GM21526 (cell line): ENCODE measurements at regions not wholly inside any gene's neighbourhood (a gene's known extent, or its start where the extent isn't known, plus 50 kb on each side); places are given as distances from the start of the nearest gene placed in this dataset.

ENCODE experiments used
- ATAC-seq: cut with Tn5 transposase; IDR thresholded peaks from one replicate; pipeline ENCODE4 v1.9.1; 2021; ENCODE audit warnings: moderate library complexity; ENCODE audit not compliant: unreplicated experiment, low FRiP score

DNA sequence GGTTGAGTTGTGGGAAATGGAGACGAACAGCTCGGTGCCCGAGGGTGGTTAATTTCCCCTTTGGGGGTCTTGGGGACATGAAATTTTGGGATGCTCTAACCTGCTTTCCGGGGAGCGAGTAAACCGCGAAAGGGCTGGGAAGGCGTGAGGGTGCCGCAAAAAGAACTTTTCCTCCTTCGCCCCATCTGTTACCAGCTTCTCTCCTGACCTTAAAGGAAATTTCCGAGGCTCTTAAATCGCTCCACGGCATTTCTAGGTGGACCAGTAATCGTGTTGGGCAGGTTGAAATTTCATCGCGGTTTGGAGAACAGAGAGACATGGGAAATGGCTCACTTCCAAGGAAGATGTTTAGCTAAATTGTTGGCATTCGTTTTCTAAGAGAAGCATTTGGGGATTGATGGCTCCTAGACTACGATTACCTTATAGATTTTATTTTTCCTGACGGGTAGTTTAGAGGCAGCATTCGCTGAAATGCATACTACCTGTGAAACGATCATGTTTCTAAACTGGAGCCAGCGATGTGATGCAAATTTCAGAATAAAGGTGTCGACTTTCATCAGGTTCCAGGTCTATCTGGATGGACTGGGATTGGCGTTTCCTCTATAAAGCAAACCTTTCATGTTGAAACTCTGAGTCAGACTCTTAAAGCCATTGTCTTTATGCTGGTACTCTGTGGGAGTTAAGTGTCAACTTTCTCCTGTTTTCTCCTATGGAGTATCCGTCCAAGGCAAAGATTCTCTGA is 414.5 kb downstream of the PCNX1 start:
- ATAC-seq: no peak

DNA sequence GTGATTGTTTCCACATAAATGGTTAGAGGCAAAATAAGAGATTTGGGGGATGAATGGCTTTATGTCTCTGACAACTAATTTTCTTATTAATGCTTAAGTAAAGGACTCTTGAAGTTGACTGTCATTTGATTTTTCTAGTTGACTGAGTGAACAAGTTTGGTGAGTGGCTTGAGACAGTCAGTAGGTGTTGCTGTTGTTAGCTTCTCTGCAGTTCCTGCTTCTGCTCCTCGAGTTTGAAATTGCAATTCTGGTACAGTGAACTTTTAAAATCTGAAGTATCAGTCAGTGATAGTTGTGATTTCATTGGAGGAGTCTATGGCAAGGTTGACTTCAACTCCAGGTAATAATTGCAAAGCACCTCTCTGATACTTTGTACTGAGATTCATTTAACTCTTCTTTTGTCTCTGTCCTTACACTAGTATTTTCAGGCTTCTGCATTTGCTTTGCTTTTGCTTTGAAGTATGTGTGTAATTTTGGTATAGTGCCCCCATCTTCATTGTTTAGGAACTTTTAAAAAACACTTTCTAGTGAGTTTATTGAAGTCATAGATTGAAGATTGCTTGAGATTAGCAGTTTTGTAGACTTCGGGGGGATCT is 415.5 kb downstream of the PCNX1 start:
- ATAC-seq: no peak

DNA sequence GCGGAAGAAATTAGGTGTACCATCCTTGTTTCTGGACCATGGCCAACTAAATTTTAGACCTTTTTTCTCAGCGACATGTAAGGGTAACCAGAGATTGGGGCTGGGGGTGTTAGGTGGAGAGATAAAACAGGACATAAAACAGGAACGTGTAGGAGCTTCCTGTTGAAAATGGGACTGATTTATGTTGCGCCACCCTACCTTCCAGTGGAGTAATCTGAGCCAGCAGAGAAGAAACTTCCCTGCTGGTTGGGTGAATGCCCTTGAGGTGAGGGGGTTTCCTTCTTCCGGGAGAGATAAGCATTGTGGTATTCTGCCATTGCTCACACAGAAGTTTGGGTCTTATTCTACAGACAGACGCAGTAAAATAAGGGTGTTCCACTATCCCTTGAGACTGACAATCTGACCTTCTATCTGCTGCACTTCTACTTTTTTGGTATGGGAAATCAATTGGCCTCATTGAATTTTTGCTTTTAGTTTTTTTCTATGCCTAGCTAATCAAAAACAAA is 417.6 kb downstream of the PCNX1 start:
- no peak for ATAC-seq

- no peak for ATAC-seq
Observed at GRCh38 chr14:71327691-71328090, 420.4 kb downstream of the PCNX1 start.

GRCh38 chr14:71328183-71328582 is 420.9 kb downstream of the PCNX1 start:
- ATAC-seq: no peak

- ATAC-seq: no peak
Observed at GRCh38 chr14:71328954-71329353, 421.7 kb downstream of the PCNX1 start.

DNA sequence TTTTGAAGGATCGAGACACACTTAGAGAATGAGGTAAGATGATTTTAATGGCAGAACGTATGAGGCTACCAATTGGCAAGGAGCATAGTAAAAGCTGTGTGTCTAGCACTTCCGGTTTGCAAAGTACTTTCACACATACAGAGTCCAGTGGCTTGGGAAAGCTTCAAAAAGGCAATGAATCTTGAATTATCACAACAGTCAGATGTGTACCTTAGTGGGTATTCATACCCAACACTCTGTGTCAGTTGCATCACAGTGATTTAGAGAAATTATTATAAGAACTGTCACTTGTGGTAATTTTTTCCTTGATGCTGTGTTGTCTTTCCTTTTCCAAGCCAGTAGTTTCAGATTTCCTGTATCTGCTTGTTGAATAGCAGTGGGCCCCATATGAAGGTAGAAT is 424.1 kb downstream of the PCNX1 start:
- ATAC-seq: no peak

DNA sequence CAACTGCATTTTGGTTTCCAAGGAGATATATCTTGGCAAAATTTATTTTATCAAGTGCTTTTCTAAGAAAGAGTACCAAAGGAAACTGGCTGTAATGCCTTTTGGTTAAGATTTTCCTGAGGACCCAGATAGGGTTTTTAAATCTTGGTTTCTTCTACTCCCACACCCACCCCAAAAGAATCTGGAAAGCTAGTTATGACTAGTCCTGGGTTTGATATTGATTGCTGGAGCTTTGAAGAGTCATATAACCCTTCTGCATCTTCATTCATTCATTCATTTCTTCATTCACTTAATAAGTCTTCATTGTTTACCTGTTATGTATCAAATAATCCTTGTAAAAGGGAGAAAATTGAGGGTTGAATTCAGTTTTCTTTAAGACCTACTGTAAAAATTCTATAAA is 425.2 kb downstream of the PCNX1 start:
- ATAC-seq: no peak

GRCh38 chr14:71333705-71334104 is 426.4 kb downstream of the PCNX1 start:
- ATAC-seq: no peak

DNA sequence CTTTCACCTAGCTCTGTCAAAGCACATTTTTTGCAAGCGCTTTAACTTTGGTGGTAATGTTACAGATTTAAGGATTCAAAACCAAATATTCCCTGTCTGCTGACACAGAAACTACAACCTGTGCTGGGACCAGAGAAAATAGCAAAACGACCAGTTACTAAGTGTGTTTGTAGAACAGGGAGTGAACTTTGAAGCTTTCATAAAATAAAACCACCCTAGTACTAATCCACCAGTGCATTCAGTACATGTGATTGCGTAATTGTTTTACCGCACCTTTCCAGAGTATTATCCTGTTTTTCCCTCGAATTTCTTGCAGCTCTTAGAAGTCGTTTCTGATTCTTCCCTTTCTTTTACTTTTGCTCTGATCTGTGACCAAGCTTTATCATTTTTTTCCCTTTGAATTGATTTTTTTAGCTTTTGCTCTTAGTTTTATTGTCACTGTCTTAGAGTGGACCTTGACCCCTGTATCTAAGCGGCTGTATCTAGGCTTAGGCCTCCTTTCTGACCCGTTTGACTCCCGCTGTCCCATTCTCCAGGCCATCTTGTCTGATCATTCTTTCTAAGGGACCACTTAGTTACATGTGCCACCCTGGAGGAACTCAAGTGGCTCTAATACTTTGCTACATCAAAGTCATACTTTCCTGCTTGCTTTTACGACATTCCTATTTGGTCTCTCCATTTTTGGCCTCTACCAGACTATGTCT is 429.4 kb downstream of the PCNX1 start:
- no peak for ATAC-seq

GRCh38 chr14:71338153-71338552 is 430.9 kb downstream of the PCNX1 start:
- ATAC-seq: no peak

- ATAC-seq: no peak
Observed at GRCh38 chr14:71339650-71340415, 432.6 kb downstream of the PCNX1 start.

DNA sequence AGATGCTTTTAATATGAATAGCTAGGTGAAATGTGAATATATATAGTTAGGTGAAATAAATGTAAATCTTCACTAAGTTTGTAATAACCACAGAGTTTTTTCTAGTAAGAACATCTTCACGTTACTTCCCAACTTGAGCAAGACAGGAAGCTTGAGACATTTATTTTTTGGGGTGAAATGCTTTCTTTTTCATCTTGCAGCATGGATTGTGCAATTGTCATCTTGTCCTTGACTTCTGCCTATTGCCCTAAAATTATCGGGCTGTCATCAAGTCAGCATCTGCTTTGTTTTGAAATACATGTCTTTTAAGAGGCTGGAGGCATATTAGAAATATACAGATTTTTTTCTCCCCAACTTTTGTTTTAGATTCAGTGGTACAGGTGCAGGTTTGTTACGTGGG is 433.9 kb downstream of the PCNX1 start:
- no peak for ATAC-seq

GRCh38 chr14:71343724-71344123 is 436.5 kb downstream of the PCNX1 start:
- no peak for ATAC-seq

GRCh38 chr14:71344506-71344905 is 437.2 kb downstream of the PCNX1 start:
- no peak for ATAC-seq

- ATAC-seq: no peak
Observed at GRCh38 chr14:71346685-71347084, 439.4 kb downstream of the PCNX1 start.

- no peak for ATAC-seq
Observed at GRCh38 chr14:71348394-71348793, 441.1 kb downstream of the PCNX1 start.

DNA sequence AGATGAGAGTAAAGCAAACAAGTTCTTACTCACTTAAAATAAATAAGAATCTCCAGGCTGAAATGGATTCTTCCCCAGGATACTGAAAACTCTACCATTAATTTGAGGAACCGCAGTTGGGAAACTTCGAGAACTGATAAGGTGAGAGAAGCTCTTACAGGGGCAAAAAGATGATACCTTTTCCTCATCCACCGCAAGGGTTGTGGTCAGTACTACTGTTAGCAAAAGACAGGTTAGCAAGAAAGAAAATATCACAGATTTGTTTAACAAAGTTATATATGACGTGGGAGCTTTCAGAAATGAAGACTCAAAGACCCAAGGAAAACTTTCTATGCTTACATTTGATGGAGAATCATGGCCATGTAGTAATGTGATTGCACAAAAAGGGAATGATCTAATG is 441.6 kb downstream of the PCNX1 start:
- no peak for ATAC-seq

- ATAC-seq: no peak
Observed at GRCh38 chr14:71354142-71354541, 446.9 kb downstream of the PCNX1 start.

DNA sequence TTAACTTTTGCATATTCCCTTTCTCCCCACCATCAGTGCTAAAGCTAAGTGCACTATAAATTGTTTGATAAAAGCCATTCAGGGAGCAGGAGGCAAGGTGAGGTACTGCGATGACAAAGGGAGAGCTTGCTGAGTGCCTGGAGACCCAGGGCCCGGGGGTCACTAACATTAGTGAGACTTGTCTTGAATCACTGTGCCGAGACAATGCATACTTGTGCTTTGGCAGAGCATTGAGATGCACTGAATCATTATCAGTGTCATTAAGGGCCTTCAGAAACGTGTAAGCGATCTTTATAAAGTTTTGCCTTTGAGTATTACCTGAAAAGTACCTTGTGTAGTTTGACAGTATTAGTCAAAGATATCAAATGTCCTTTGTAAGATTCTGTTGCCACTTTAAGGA is 447.5 kb downstream of the PCNX1 start:
- ATAC-seq: no peak
